ENCODE measurements at regions not wholly inside any gene's neighbourhood (a gene's known extent, or its start where the extent isn't known, plus 50 kb on each side); places are given as distances from the start of the nearest gene placed in this dataset.

- TF ChIP-seq CTCF (optimal IDR thresholded peaks at IDR 0.05 in 1 of 3, IDR thresholded peaks at IDR 0.05 in 1 of 3, conservative IDR thresholded peaks at IDR 0.05 in 1 of 3; ENCODE audit: extremely low read depth in 1 of 3, insufficient read depth in 2 of 3, low read length in 3 of 3), result no peak
- TF ChIP-seq EZH2 (IDR thresholded peaks at IDR 0.05; ENCODE audit: low read length), result no peak
Observed at GRCh38 chr9:115492869-115493268, 374.9 kb upstream of the TNC start.
